AG04450 (cell line): ENCODE measurements at regions not wholly inside any gene's neighbourhood (a gene's known extent, or its start where the extent isn't known, plus 50 kb on each side); places are given as distances from the start of the nearest gene placed in this dataset.

Experiments
- CTCF ChIA-PET: fragments of 300-600, 350-600 bp; formaldehyde crosslinking; extraction: SDS; loops from one replicate; lab custom pipeline; 2022; ENCODE audit warnings: antibody characterized with exemption, inconsistent platforms; lab: Charles Lee
- POLR2A ChIA-PET: fragments of 350-600 bp; formaldehyde crosslinking; extraction: SDS; loops from one replicate; lab custom pipeline; 2021; ENCODE audit warnings: antibody characterized with exemption, inconsistent platforms; lab: Yijun Ruan, JAX
- DNase-seq: peaks from one replicate; pipeline ENCODE4 v3.0.0-alpha.2; 2011; ENCODE audit warnings: low read depth, low spot score
- H3K27ac ChIP-seq: one replicate; pipeline ENCODE4 v1.5.1; 2012; ENCODE audit warnings: low read depth, low read length, control low read depth
- H3K27me3 ChIP-seq: one replicate; pipeline ENCODE4 v1.6.0; 2012; ENCODE audit warnings: low read length; ENCODE audit not compliant: control insufficient read depth, insufficient read depth
- H3K4me3 ChIP-seq: 2 replicates; pipeline ENCODE4 v1.5.1; 2011; ENCODE audit warnings: mild to moderate bottlenecking, low read depth, low read length, control low read depth
- H3K9me3 ChIP-seq: 2 replicates; pipeline ENCODE4 v1.5.1; 2012; ENCODE audit warnings: low read length; ENCODE audit not compliant: control insufficient read depth, insufficient read depth
- TF ChIP-seq, protein P1 (sequence below): IDR thresholded peaks from 2 replicates; pipeline ENCODE4 v1.5.1; 2011; ENCODE audit warnings: low read depth, low read length, control low read depth, inconsistent platforms

DNA sequence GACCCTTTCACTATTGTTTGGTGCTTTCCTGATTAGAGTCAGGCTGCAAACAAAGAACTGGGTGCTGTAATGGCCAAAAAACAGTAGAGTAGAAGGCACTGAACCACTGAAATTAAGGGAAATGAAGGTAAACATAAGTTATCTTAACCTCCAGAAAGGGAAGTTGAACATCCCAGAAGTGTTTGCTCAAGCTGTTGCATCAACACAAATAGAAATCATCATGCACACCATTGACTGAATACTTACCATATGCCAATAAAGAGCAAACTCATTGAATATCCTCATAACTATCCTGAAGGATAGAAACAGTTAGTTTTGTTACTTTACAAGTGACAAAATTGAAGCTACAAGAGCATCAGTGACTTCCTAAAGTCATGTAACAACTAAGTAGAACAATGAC lies 477.4 kb upstream of the CHST9 start:
- POLR2A ChIA-PET, result no interaction called here
- DNase-seq, result no peak
- Histone ChIP-seq H3K4me3 (no peak overlapping the region), H3K27ac (no peak overlapping the region), H3K27me3 (no peaks in the 10 kb centered on the region), H3K9me3 (no peaks in the 10 kb centered on the region)
- CTCF ChIA-PET, result no interaction called here
- TF ChIP-seq, protein P1, sequence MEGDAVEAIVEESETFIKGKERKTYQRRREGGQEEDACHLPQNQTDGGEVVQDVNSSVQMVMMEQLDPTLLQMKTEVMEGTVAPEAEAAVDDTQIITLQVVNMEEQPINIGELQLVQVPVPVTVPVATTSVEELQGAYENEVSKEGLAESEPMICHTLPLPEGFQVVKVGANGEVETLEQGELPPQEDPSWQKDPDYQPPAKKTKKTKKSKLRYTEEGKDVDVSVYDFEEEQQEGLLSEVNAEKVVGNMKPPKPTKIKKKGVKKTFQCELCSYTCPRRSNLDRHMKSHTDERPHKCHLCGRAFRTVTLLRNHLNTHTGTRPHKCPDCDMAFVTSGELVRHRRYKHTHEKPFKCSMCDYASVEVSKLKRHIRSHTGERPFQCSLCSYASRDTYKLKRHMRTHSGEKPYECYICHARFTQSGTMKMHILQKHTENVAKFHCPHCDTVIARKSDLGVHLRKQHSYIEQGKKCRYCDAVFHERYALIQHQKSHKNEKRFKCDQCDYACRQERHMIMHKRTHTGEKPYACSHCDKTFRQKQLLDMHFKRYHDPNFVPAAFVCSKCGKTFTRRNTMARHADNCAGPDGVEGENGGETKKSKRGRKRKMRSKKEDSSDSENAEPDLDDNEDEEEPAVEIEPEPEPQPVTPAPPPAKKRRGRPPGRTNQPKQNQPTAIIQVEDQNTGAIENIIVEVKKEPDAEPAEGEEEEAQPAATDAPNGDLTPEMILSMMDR, result no peak

DNA sequence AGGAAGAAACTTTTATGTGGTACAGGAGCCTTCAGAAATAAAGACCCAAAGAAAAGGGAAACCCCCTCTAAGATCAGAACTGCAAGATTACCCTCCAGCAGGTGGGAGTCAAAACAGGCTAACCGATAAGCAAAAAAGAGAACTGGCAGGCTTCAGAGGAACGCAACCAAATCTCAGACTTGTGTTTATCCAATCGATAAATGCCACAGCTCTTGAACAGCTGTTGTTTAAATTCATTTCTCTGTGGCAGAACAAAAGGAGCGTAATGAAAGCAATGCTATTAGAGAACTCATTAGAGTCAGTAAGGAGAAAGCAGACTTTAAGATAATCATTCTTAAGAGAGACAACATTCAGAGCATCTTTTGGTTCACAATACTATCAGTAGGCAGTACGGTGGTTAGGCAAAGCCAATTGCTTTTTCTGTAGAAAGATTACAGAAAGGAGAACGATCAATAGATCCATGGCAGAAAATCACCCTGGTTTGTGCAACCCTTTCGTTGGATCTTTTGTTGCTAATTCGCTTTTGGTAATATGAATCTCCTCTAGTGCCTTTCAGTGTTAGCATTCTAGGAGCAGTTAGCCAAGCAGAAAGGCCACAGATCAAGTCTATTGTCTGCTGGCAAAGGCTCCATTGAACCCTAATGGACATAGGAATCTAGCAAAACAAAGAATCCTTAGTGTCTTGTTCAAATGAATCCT lies 476.4 kb upstream of the CHST9 start:
- H3K9me3 ChIP-seq, result no peaks in the 10 kb centered on the region
- no peaks in the 10 kb centered on the region for H3K27me3 ChIP-seq
- H3K4me3 ChIP-seq, result no peak overlapping the region
- ChIA-PET CTCF (no interaction called here), POLR2A (no interaction called here)
- no peak overlapping the region for H3K27ac ChIP-seq
- TF ChIP-seq, protein P1, result no peak
- no peak for DNase-seq

DNA sequence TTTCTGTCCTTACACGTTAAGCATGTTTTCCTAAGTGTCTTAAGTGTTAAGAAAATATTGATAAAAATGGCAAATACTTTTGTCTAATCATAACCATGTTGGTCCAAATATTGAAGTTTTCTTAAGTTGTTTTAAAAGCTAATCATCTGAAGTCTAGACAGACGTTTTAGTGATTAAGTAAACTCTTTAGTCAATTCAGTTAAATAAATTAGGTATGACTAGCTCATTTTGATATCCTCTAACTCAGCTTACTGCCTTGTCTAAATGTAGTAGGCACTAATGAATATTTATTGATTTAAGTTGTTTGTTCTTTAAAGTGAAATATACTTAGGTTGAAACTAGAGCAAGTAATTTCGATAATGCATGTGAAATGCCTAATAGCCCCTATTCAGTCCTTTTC lies 471.8 kb upstream of the CHST9 start:
- Histone ChIP-seq H3K27me3 (no peaks in the 10 kb centered on the region), H3K4me3 (no peak overlapping the region), H3K27ac (no peak overlapping the region), H3K9me3 (no peaks in the 10 kb centered on the region)
- TF ChIP-seq, protein P1, result no peak
- no peak for DNase-seq
- CTCF ChIA-PET, result no interaction called here
- POLR2A ChIA-PET, result no interaction called here

DNA sequence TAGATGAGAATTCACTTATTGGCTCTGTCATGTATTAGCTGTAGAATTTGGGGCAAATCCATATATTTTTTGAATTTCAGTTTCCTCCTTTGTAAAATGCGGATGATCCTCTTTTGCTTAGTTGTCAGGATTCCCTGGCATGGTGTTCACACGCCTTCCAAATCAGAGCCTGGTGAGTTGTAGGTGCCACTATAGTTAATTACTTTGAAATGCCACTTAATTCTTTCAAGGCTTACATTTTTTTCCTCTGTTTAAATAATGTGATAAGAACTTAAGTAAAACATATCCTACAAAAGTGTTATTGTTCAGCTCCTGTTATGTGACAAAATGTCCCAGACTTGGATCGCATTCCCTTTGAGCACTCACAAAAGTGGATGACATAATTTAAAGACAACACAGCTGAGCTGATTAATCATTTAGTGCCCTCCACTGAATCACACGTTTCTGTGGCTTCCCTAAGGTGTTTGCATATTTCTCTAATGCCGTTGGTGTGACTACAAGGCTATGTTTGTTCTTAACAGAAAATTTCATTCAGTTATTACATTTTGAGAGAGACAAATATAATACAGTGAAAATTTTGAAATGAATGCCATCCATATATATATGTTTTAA lies 471.2 kb upstream of the CHST9 start:
- TF ChIP-seq, protein P1, result no peak
- H3K27me3 ChIP-seq, result no peaks in the 10 kb centered on the region
- no peak overlapping the region for H3K4me3 ChIP-seq
- no peak for DNase-seq
- H3K27ac ChIP-seq, result no peak overlapping the region
- ChIA-PET CTCF (interaction anchor here (0.6 kb wide), 1 partner anchor 49 kb away, joined by 4 read pairs; no protein-coding TSS in a partner anchor), POLR2A (no interaction called here)
- H3K9me3 ChIP-seq, result no peaks in the 10 kb centered on the region

DNA sequence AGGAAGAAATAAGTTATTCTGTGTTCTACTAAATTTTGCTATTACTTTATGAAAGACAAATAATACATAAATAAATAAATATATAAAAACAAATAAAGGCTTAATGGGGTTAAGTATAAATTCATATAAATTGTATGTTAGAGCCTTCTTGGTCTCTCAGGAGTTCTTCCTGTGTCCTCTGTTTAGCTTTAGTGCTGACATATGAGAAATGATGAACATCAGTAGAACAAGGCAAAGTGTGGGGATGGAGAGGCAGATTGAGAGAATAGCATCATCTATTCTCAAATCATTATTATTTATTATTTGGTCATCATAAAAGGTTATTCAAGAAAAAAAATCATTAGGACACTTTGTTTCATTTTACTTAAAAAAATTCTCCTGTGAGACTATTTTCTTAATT lies 468.1 kb upstream of the CHST9 start:
- TF ChIP-seq, protein P1, result no peak
- Histone ChIP-seq H3K9me3 (no peaks in the 10 kb centered on the region), H3K4me3 (no peak overlapping the region), H3K27me3 (no peaks in the 10 kb centered on the region), H3K27ac (no peak overlapping the region)
- no peak for DNase-seq
- CTCF ChIA-PET, result no interaction called here
- POLR2A ChIA-PET, result no interaction called here
